ENCODE measurements at regions not wholly inside any gene's neighbourhood (a gene's known extent, or its start where the extent isn't known, plus 50 kb on each side); places are given as distances from the start of the nearest gene placed in this dataset.

DNA sequence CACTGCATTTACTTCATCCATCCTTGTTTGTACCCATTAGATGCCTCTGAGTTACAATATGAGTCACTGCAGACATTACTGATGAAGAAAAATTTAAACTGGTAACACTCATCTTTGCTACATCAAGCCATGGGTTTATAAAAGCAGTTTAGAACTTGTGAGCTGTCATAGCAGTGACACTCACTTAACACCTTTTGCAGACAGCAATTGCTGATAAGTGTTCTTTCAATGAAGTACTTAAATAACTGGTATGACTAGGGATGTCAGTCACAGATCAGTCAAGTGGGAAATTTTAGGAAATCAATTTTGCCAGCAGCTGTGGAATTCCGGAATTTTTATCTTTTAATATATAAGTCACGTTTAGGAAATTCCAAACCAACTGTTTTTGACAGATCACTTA lies 643.0 kb downstream of the TBL1XR1 start:
- Histone ChIP-seq H3K4me3 (IDR thresholded peaks at IDR 0.05; ENCODE audit: insufficient read depth, low read depth, low read length) (no peak overlapping the region), H3K27me3 (ENCODE audit: insufficient read depth, low read depth) (no peaks in the 10 kb centered on the region), H2AFZ (ENCODE audit: low read depth) (no peak overlapping the region), H4K20me1 (ENCODE audit: insufficient read depth) (no peaks in the 10 kb centered on the region), H3K27ac (no peak overlapping the region), H3K4me2 (no peak overlapping the region), H3K79me2 (ENCODE audit: insufficient read depth, low read depth) (no peaks in the 10 kb centered on the region), H3K4me1 (ENCODE audit: low read depth, poor library complexity, severe bottlenecking) (no peaks in the 10 kb centered on the region), H3K9ac (no peak overlapping the region), H3K36me3 (ENCODE audit: insufficient read depth) (no peaks in the 10 kb centered on the region; the same call in 1 of the 2 replicates)
- TF ChIP-seq, protein P1, sequence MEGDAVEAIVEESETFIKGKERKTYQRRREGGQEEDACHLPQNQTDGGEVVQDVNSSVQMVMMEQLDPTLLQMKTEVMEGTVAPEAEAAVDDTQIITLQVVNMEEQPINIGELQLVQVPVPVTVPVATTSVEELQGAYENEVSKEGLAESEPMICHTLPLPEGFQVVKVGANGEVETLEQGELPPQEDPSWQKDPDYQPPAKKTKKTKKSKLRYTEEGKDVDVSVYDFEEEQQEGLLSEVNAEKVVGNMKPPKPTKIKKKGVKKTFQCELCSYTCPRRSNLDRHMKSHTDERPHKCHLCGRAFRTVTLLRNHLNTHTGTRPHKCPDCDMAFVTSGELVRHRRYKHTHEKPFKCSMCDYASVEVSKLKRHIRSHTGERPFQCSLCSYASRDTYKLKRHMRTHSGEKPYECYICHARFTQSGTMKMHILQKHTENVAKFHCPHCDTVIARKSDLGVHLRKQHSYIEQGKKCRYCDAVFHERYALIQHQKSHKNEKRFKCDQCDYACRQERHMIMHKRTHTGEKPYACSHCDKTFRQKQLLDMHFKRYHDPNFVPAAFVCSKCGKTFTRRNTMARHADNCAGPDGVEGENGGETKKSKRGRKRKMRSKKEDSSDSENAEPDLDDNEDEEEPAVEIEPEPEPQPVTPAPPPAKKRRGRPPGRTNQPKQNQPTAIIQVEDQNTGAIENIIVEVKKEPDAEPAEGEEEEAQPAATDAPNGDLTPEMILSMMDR (conservative IDR thresholded peaks at IDR 0.05; ENCODE audit: low read depth, low read length) = no peak

DNA sequence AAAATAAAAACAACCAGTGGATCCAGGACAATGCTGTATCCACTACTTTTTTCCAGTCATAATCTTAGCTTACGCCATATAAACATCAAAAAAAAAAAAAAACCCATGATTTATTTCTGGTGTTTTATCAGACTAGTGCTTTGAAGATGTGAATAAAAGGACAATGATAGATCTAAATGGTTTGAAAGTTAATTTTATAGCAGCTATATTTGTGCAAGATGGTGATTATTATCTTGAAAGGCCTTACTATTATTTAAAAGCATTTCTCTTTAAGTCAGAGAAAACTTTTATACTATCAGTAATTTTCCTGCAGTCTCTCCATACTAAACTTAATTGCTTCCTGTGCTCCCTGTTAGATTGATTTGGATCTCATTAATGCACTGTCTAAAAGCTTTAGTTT lies 670.3 kb downstream of the TBL1XR1 start:
- TF ChIP-seq, protein P1 (conservative IDR thresholded peaks at IDR 0.05; ENCODE audit: low read depth, low read length) = no peak
- Histone ChIP-seq H2AFZ (ENCODE audit: low read depth) (no peak overlapping the region), H3K79me2 (ENCODE audit: insufficient read depth, low read depth) (no peaks in the 10 kb centered on the region), H3K27ac (no peak overlapping the region), H3K27me3 (ENCODE audit: insufficient read depth, low read depth) (no peaks in the 10 kb centered on the region), H4K20me1 (ENCODE audit: insufficient read depth) (no peaks in the 10 kb centered on the region), H3K9ac (no peak overlapping the region), H3K4me3 (IDR thresholded peaks at IDR 0.05; ENCODE audit: insufficient read depth, low read depth, low read length) (no peak overlapping the region), H3K36me3 (ENCODE audit: insufficient read depth) (no peaks in the 10 kb centered on the region), H3K4me1 (ENCODE audit: low read depth, poor library complexity, severe bottlenecking) (no peaks in the 10 kb centered on the region), H3K4me2 (no peak overlapping the region)

DNA sequence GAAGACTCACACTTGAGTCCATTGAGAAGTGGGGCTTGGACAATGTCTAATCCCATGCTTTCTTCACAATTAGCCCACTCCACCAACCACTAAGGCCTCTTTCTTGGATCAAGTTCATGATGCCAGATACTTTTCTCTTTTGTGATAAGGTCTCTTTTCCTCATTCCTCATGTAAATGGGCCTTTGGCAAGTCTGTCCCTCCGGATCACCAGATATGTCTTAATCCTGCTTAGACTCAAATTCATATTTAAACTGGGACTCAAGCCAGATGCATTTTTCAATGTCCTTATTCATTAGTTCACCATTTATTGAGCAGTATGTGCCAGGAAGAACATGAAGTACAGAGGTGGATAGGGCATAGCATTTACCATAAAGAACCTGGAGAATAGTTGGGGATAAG lies 671.1 kb downstream of the TBL1XR1 start:
- Histone ChIP-seq H3K4me1 (ENCODE audit: low read depth, poor library complexity, severe bottlenecking) (no peaks in the 10 kb centered on the region), H3K4me2 (no peak overlapping the region), H4K20me1 (ENCODE audit: insufficient read depth) (no peaks in the 10 kb centered on the region), H3K79me2 (ENCODE audit: insufficient read depth, low read depth) (no peaks in the 10 kb centered on the region), H3K4me3 (IDR thresholded peaks at IDR 0.05; ENCODE audit: insufficient read depth, low read depth, low read length) (no peak overlapping the region), H3K27ac (no peak overlapping the region), H3K36me3 (ENCODE audit: insufficient read depth) (no peaks in the 10 kb centered on the region), H3K9ac (no peak overlapping the region), H3K27me3 (ENCODE audit: insufficient read depth, low read depth) (no peaks in the 10 kb centered on the region), H2AFZ (ENCODE audit: low read depth) (no peak overlapping the region)
- TF ChIP-seq, protein P1 (conservative IDR thresholded peaks at IDR 0.05; ENCODE audit: low read depth, low read length) = no peak

DNA sequence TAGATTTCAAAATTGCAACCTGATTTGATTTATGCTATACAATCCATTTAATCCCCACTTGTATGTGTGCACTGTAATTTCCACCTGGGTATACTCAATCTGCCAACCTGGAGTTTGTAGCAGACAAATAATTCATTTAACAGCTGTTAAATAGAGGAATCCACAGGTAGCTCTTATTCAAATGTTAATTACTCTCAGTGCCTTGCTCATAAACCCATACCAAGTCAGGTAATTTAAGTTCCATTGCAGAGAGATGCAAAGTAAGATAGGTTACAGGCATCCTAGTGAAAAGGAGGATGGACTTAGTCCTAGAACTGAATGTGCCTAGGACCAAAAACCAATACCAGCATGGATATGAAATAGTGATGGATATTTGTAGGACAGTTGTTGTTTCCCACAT lies 674.2 kb downstream of the TBL1XR1 start:
- H3K4me3 ChIP-seq (IDR thresholded peaks at IDR 0.05; ENCODE audit: insufficient read depth, low read depth, low read length) = no peak overlapping the region
- TF ChIP-seq, protein P1 (conservative IDR thresholded peaks at IDR 0.05; ENCODE audit: low read depth, low read length) = no peak
- H2AFZ ChIP-seq (ENCODE audit: low read depth) = no peak overlapping the region
- no peaks in the 10 kb centered on the region for H4K20me1 ChIP-seq (ENCODE audit: insufficient read depth)
- no peaks in the 10 kb centered on the region for H3K36me3 ChIP-seq (ENCODE audit: insufficient read depth)
- no peak overlapping the region for H3K9ac ChIP-seq
- H3K4me1 ChIP-seq (ENCODE audit: low read depth, poor library complexity, severe bottlenecking) = no peaks in the 10 kb centered on the region
- H3K27ac ChIP-seq = no peak overlapping the region
- H3K79me2 ChIP-seq (ENCODE audit: insufficient read depth, low read depth) = no peaks in the 10 kb centered on the region
- no peaks in the 10 kb centered on the region for H3K27me3 ChIP-seq (ENCODE audit: insufficient read depth, low read depth)
- no peak overlapping the region for H3K4me2 ChIP-seq

All from KMS-11 (cell line).